ENCODE measurements at regions not wholly inside any gene's neighbourhood (a gene's known extent, or its start where the extent isn't known, plus 50 kb on each side); places are given as distances from the start of the nearest gene placed in this dataset.

GRCh38 chr6:166815629-166816028, 140.7 kb downstream of the RNASET2 start:
- peaks cover 17% of the 10 kb centered on the region for H3K27me3 Mint-ChIP-seq (ENCODE audit: low read depth)
- no peaks in the 10 kb centered on the region for H3K36me3 Mint-ChIP-seq (ENCODE audit: low read depth)
- DNase-seq (ENCODE audit: low spot score) = no peak
- no peak for TF ChIP-seq CTCF (IDR thresholded peaks at IDR 0.05)
- no peak overlapping the region for H3K4me3 Mint-ChIP-seq (ENCODE audit: unreplicated experiment)
- no peaks in the 10 kb centered on the region for H3K9me3 Mint-ChIP-seq (ENCODE audit: low read depth)
- no peak overlapping the region for H3K27ac Mint-ChIP-seq (ENCODE audit: unreplicated experiment)
- no peaks in the 10 kb centered on the region for H3K4me1 Mint-ChIP-seq (ENCODE audit: low read depth)

GRCh38 chr6:166814390-166814789, 142.0 kb downstream of the RNASET2 start:
- Mint-ChIP-seq H3K36me3 (ENCODE audit: low read depth) (no peaks in the 10 kb centered on the region), H3K4me3 (ENCODE audit: unreplicated experiment) (no peak overlapping the region), H3K27me3 (ENCODE audit: low read depth) (peaks cover 8% of the 10 kb centered on the region), H3K9me3 (ENCODE audit: low read depth) (no peaks in the 10 kb centered on the region), H3K4me1 (ENCODE audit: low read depth) (no peaks in the 10 kb centered on the region), H3K27ac (ENCODE audit: unreplicated experiment) (no peak overlapping the region)
- no peak for DNase-seq (ENCODE audit: low spot score)
- no peak for TF ChIP-seq CTCF (IDR thresholded peaks at IDR 0.05)

GRCh38 chr6:166813461-166813860, 142.9 kb downstream of the RNASET2 start:
- DNase-seq (ENCODE audit: low spot score) = no peak
- Mint-ChIP-seq H3K27ac (ENCODE audit: unreplicated experiment) (no peak overlapping the region), H3K36me3 (ENCODE audit: low read depth) (no peaks in the 10 kb centered on the region), H3K4me1 (ENCODE audit: low read depth) (no peaks in the 10 kb centered on the region), H3K27me3 (ENCODE audit: low read depth) (peaks cover 8% of the 10 kb centered on the region), H3K9me3 (ENCODE audit: low read depth) (peaks cover 3% of the 10 kb centered on the region), H3K4me3 (ENCODE audit: unreplicated experiment) (no peak overlapping the region)
- TF ChIP-seq CTCF (IDR thresholded peaks at IDR 0.05) = no peak

GRCh38 chr6:166810864-166811263, 145.5 kb downstream of the RNASET2 start:
- Mint-ChIP-seq H3K36me3 (ENCODE audit: low read depth) (peaks cover 11% of the 10 kb centered on the region), H3K9me3 (ENCODE audit: low read depth) (peaks cover 24% of the 10 kb centered on the region), H3K4me3 (ENCODE audit: unreplicated experiment) (no peak overlapping the region), H3K27me3 (ENCODE audit: low read depth) (peaks cover 10% of the 10 kb centered on the region), H3K27ac (ENCODE audit: unreplicated experiment) (no peak overlapping the region), H3K4me1 (ENCODE audit: low read depth) (no peaks in the 10 kb centered on the region)
- no peak for DNase-seq (ENCODE audit: low spot score)
- TF ChIP-seq CTCF (IDR thresholded peaks at IDR 0.05) = no peak

GRCh38 chr6:166809721-166810120, 146.6 kb downstream of the RNASET2 start:
- peaks cover 35% of the 10 kb centered on the region for H3K9me3 Mint-ChIP-seq (ENCODE audit: low read depth)
- H3K4me3 Mint-ChIP-seq (ENCODE audit: unreplicated experiment) = no peak overlapping the region
- no peaks in the 10 kb centered on the region for H3K4me1 Mint-ChIP-seq (ENCODE audit: low read depth)
- no peak for DNase-seq (ENCODE audit: low spot score)
- peaks cover 10% of the 10 kb centered on the region for H3K27me3 Mint-ChIP-seq (ENCODE audit: low read depth)
- no peak overlapping the region for H3K27ac Mint-ChIP-seq (ENCODE audit: unreplicated experiment)
- H3K36me3 Mint-ChIP-seq (ENCODE audit: low read depth) = peaks cover 12% of the 10 kb centered on the region
- no peak for TF ChIP-seq CTCF (IDR thresholded peaks at IDR 0.05)
